GM12878 (cell line): ENCODE measurements at regions not wholly inside any gene's neighbourhood (a gene's known extent, or its start where the extent isn't known, plus 50 kb on each side); places are given as distances from the start of the nearest gene placed in this dataset.

Experiments
- ATAC-seq: fragments of 200-7000 bp; cut with Tn5 transposase; 3 replicates; pipeline ENCODE4 v1.9.1; 2020; ENCODE audit warnings: mild to moderate bottlenecking, moderate library complexity
- BruUV-seq: library from RNA; stranded (reverse); fragments of 400-500 nt; replicated peaks from 2 replicates; lab custom pipeline; 2021; lab: Mats Ljungman, UMichigan
- CTCF ChIA-PET: fragments of 300-600 bp; sonication (Branson Sonifier 250); formaldehyde crosslinking; extraction: SDS; loops from one replicate; lab custom pipeline; 2021; ENCODE audit warnings: inconsistent platforms; lab: Yijun Ruan, JAX
- POLR2A ChIA-PET: fragments of 350-600 bp; formaldehyde crosslinking; extraction: SDS; loops from one replicate; lab custom pipeline; 2021; ENCODE audit warnings: inconsistent platforms; lab: Charles Lee
- RAD21 ChIA-PET: fragments of 300-600 bp; sonication (Branson Sonifier 250); formaldehyde crosslinking; loops from one replicate; lab custom pipeline; 2023; ENCODE audit warnings: antibody characterized with exemption; ENCODE audit not compliant: unreplicated experiment; lab: Charles Lee
- SMC1A ChIA-PET: fragments of 300-600 bp; sonication (Branson Sonifier 250); formaldehyde crosslinking; loops from one replicate; lab custom pipeline; 2023; ENCODE audit not compliant: unreplicated experiment, uncharacterized antibody; lab: Charles Lee
- DNase-seq: peaks from one replicate; pipeline ENCODE4 v3.0.0-alpha.2; 2011; ENCODE audit warnings: low read depth, low spot score
- FAIRE-seq: peaks from 3 replicates; lab custom pipeline; 2011; peaks lifted over from hg19 to GRCh38; lab: Jason Lieb, UNC
- H2AFZ ChIP-seq: 2 replicates; pipeline ENCODE4 v1.6.0; 2011; ENCODE audit warnings: low read depth, low read length, control low read depth; ENCODE audit not compliant: control insufficient read depth
- H3K27ac ChIP-seq: 2 replicates; pipeline ENCODE4 v1.5.1; 2011; ENCODE audit warnings: control low read depth; ENCODE audit not compliant: control insufficient read depth, insufficient read depth
- H3K27me3 ChIP-seq, 2 experiments: replicated peaks in 1 of 2; 2 replicates each; pipeline versions ENCODE4 v1.6.0 to v1.6.1; 2011; ENCODE audit warnings: low read length in 1 of 2; ENCODE audit not compliant: control insufficient read depth in 2 of 2, insufficient read depth in 2 of 2
- H3K36me3 ChIP-seq, 2 experiments: 2 replicates each; pipeline ENCODE4 v1.5.1; 2011; ENCODE audit warnings: low read length in 1 of 2; ENCODE audit not compliant: control insufficient read depth in 2 of 2, insufficient read depth in 2 of 2
- H3K4me1 ChIP-seq: 2 replicates; pipeline ENCODE4 v1.6.1; 2011; ENCODE audit warnings: mild to moderate bottlenecking, low read length, moderate library complexity, mixed read lengths; ENCODE audit not compliant: control insufficient read depth, insufficient read depth
- H3K4me2 ChIP-seq: 2 replicates; pipeline ENCODE4 v1.6.0; 2011; ENCODE audit warnings: control low read depth; ENCODE audit not compliant: control insufficient read depth, insufficient read depth
- H3K4me3 ChIP-seq: fragments of 200-600 bp; sonication (generic); 2 replicates; pipeline ENCODE4 v1.5.1; 2016
- H3K79me2 ChIP-seq: 2 replicates; pipeline ENCODE4 v1.6.0; 2011; ENCODE audit warnings: low read length; ENCODE audit not compliant: control insufficient read depth, insufficient read depth
- H3K9ac ChIP-seq: 2 replicates; pipeline ENCODE4 v1.8.0; 2011; ENCODE audit warnings: low read length, control low read depth, mixed read lengths; ENCODE audit not compliant: control insufficient read depth, insufficient read depth
- H3K9me3 ChIP-seq: replicated peaks from 3 replicates; pipeline ENCODE4 v1.5.1; 2011; ENCODE audit warnings: mild to moderate bottlenecking, low read length; ENCODE audit not compliant: control insufficient read depth, insufficient read depth
- H4K20me1 ChIP-seq: 2 replicates; pipeline ENCODE4 v1.6.0; 2011; ENCODE audit not compliant: control insufficient read depth, insufficient read depth
- BHLHE40 ChIP-seq, 2 experiments: fragments of 450-650 bp in 1 of 2; IDR thresholded peaks; 2 replicates each; pipeline ENCODE4 v1.6.1; 2011 to 2017; ENCODE audit warnings: low read depth in 2 of 2, borderline replicate concordance in 1 of 2, improper control_type of control experiment in 1 of 2, low read length in 1 of 2, mild to moderate bottlenecking in 1 of 2
- CHD2 ChIP-seq: IDR thresholded peaks from 2 replicates; pipeline ENCODE4 v1.6.1; 2011; ENCODE audit warnings: low read depth, low read length, improper control_type of control experiment, borderline replicate concordance
- GATAD2B ChIP-seq: fragments of 450-650 bp; conservative IDR thresholded peaks from 2 replicates; pipeline ENCODE4 v1.6.1; 2017; ENCODE audit warnings: low read depth, mild to moderate bottlenecking, moderate library complexity
- KLF5 ChIP-seq: fragments of 450-650 bp; IDR thresholded peaks from 2 replicates; pipeline ENCODE4 v1.6.1; 2014; ENCODE audit warnings: mild to moderate bottlenecking; ENCODE audit not compliant: partially characterized antibody
- POU2F2 ChIP-seq: IDR thresholded peaks from 3 replicates; pipeline ENCODE4 v1.6.1; 2011; ENCODE audit warnings: low read depth, mild to moderate bottlenecking, low read length, borderline replicate concordance
- RAD21 ChIP-seq: IDR thresholded peaks from 2 replicates; pipeline ENCODE4 v1.6.1; 2011; ENCODE audit warnings: mild to moderate bottlenecking, low read depth, low read length, moderate library complexity; ENCODE audit not compliant: insufficient read depth
- RAD51 ChIP-seq: fragments of 450-650 bp; IDR thresholded peaks from 2 replicates; pipeline ENCODE4 v1.6.1; 2016; ENCODE audit warnings: moderate library complexity, mild to moderate bottlenecking, inconsistent platforms
- RUNX3 ChIP-seq: IDR thresholded peaks from 2 replicates; pipeline ENCODE4 v1.6.1; 2012; ENCODE audit warnings: low read length, inconsistent platforms
- SIX5 ChIP-seq: IDR thresholded peaks from 2 replicates; pipeline ENCODE4 v1.6.1; 2011; ENCODE audit warnings: mild to moderate bottlenecking, low read depth, low read length, moderate library complexity; ENCODE audit not compliant: severe bottlenecking
- SMAD1 ChIP-seq: fragments of 450-650 bp; IDR thresholded peaks from 2 replicates; pipeline ENCODE4 v1.6.1; 2018; ENCODE audit warnings: mild to moderate bottlenecking, low read depth; ENCODE audit not compliant: partially characterized antibody
- SMARCA5 ChIP-seq: fragments of 450-650 bp; IDR thresholded peaks from 2 replicates; pipeline ENCODE4 v1.6.1; 2017; ENCODE audit warnings: mild to moderate bottlenecking
- SREBF2 ChIP-seq: IDR thresholded peaks from 2 replicates; pipeline ENCODE4 v1.6.1; 2012; ENCODE audit warnings: mild to moderate bottlenecking, low read length
- STAT1 ChIP-seq: fragments of 450-650 bp; conservative IDR thresholded peaks from 2 replicates; pipeline ENCODE4 v1.6.1; 2014; ENCODE audit warnings: antibody characterized with exemption, mild to moderate bottlenecking
- ZNF24 ChIP-seq: fragments of 450-650 bp; IDR thresholded peaks from 2 replicates; pipeline ENCODE4 v1.6.1; 2017; ENCODE audit warnings: antibody characterized with exemption, mild to moderate bottlenecking
- ZZZ3 ChIP-seq: IDR thresholded peaks from 2 replicates; pipeline ENCODE4 v1.6.1; 2011; ENCODE audit warnings: low read depth; ENCODE audit not compliant: control insufficient read depth, insufficient read length
- WGBS: methylation state at CpG from one replicate; pipeline ENCODE4 v1.1.6; 2016; ENCODE audit warnings: low lambda C conversion rate; ENCODE audit not compliant: insufficient replicate concordance, insufficient coverage; ENCODE audit errors: missing lambda C conversion rate; 5-methylcytosine and 5-hydroxymethylcytosine counted together
- in situ Hi-C: fragments of 300-500 bp; cut with MboI; formaldehyde crosslinking; loops from 9 replicates; pipeline ENCODE4 v1.14.3; 2018; ENCODE audit warnings: mixed read lengths
- intact Hi-C: fragments of 100-400 bp; cut with micrococcal nuclease; formaldehyde crosslinking; loops from one replicate; pipeline ENCODE4 v1.14.2; 2022; ENCODE audit not compliant: unreplicated experiment
- TF ChIP-seq, protein P1 (sequence below), 3 experiments: IDR thresholded peaks in 2 of 3; conservative IDR thresholded peaks in 1 of 3; 2 replicates each; pipeline ENCODE4 v1.5.1; 2011; ENCODE audit warnings: low read depth in 3 of 3, low read length in 3 of 3, mild to moderate bottlenecking in 3 of 3, control low read depth in 2 of 3, moderate library complexity in 2 of 3, inconsistent platforms in 1 of 3, mixed read lengths in 1 of 3; ENCODE audit not compliant: control insufficient read depth in 2 of 3, insufficient read depth in 1 of 3; ENCODE audit errors: extremely low read depth in 1 of 3
- TF ChIP-seq, protein P2 (sequence below): fragments of 450-650 bp; IDR thresholded peaks from 2 replicates; pipeline ENCODE4 v1.6.1; 2016; ENCODE audit warnings: mild to moderate bottlenecking
- TF ChIP-seq, protein P3 (sequence below): IDR thresholded peaks from 2 replicates; pipeline ENCODE4 v1.6.1; 2012; ENCODE audit warnings: low read length, inconsistent platforms
- TF ChIP-seq, protein P4 (sequence below): IDR thresholded peaks from 2 replicates; pipeline ENCODE4 v1.6.1; 2011; ENCODE audit warnings: low read depth, mild to moderate bottlenecking, low read length, moderate library complexity, borderline replicate concordance; ENCODE audit errors: extremely low read depth

DNA sequence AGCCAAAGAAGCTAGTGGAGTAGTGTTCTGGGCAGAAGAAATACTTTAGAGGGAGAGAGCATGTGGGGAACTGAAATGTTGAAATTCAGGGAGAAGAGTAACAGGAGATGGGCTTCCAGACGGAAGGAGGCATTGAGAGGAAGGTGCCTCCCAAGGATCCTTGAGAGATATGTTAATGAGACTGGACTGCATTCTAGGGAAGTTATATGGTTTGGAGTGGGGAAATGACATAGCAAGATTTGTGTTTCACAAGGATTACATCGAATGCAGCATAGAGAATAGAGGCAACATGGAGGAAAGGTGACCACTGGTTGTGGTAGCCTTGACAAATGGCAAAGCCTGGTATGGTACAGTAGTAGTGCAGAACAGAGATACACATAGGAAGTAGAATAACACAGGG, 160.5 kb upstream of the HMCN1 start:
- Histone ChIP-seq H3K27me3 (no peaks in the 10 kb centered on the region), H3K9me3 (peaks cover 2% of the 10 kb centered on the region; the same call in 1 of the 3 replicates), H3K4me3 (no peak overlapping the region), H2AFZ (no peak overlapping the region), H3K79me2 (no peaks in the 10 kb centered on the region), H3K4me2 (no peak overlapping the region), H3K36me3 (no peaks in the 10 kb centered on the region), H4K20me1 (no peaks in the 10 kb centered on the region), H3K27ac (no peak overlapping the region), H3K4me1 (no peaks in the 10 kb centered on the region), H3K9ac (no peak overlapping the region)
- ChIA-PET CTCF (interaction anchor here (1.0 to 3.8 kb wide), 2 partner anchors 22 to 335 kb away, joined by 3 to 21 read pairs; no protein-coding TSS in a partner anchor), POLR2A (no interaction called here), RAD21 (no interaction called here), SMC1A (interaction anchor here (0.6 to 2.3 kb wide), 3 partner anchors 21 to 397 kb away, joined by 3 to 9 read pairs (median 4); no protein-coding TSS in a partner anchor)
- intact Hi-C loops, result no loop called here
- WGBS, result 57% methylated on average over 2 of the region's 2 CpGs
- no TSS peak for BruUV-seq
- in situ Hi-C loops, result no loop called here
- TF ChIP-seq CHD2 (no peak), RAD51 (no peak), ZNF24 (no peak), SMARCA5 (no peak), STAT1 (no peak), RAD21 (no peak), GATAD2B (no peak), POU2F2 (no peak), KLF5 (no peak), SREBF2 (no peak), SMAD1 (no peak), RUNX3 (no peak), BHLHE40 (IDR thresholded peaks at IDR 0.05; ENCODE audit: borderline replicate concordance in 1 of 2, low read depth in 2 of 2, low read length in 1 of 2) (no peak), ZZZ3 (no peak), SIX5 (no peak)
- TF ChIP-seq, protein P1, sequence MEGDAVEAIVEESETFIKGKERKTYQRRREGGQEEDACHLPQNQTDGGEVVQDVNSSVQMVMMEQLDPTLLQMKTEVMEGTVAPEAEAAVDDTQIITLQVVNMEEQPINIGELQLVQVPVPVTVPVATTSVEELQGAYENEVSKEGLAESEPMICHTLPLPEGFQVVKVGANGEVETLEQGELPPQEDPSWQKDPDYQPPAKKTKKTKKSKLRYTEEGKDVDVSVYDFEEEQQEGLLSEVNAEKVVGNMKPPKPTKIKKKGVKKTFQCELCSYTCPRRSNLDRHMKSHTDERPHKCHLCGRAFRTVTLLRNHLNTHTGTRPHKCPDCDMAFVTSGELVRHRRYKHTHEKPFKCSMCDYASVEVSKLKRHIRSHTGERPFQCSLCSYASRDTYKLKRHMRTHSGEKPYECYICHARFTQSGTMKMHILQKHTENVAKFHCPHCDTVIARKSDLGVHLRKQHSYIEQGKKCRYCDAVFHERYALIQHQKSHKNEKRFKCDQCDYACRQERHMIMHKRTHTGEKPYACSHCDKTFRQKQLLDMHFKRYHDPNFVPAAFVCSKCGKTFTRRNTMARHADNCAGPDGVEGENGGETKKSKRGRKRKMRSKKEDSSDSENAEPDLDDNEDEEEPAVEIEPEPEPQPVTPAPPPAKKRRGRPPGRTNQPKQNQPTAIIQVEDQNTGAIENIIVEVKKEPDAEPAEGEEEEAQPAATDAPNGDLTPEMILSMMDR (IDR thresholded peaks at IDR 0.05 in 2 of 3, conservative IDR thresholded peaks at IDR 0.05 in 1 of 3; ENCODE audit: control insufficient read depth in 2 of 3, extremely low read depth in 1 of 3, insufficient read depth in 1 of 3, low read depth in 3 of 3, low read length in 3 of 3), result no peak
- TF ChIP-seq, protein P2, sequence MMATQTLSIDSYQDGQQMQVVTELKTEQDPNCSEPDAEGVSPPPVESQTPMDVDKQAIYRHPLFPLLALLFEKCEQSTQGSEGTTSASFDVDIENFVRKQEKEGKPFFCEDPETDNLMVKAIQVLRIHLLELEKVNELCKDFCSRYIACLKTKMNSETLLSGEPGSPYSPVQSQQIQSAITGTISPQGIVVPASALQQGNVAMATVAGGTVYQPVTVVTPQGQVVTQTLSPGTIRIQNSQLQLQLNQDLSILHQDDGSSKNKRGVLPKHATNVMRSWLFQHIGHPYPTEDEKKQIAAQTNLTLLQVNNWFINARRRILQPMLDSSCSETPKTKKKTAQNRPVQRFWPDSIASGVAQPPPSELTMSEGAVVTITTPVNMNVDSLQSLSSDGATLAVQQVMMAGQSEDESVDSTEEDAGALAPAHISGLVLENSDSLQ, result no peak
- TF ChIP-seq, protein P3, sequence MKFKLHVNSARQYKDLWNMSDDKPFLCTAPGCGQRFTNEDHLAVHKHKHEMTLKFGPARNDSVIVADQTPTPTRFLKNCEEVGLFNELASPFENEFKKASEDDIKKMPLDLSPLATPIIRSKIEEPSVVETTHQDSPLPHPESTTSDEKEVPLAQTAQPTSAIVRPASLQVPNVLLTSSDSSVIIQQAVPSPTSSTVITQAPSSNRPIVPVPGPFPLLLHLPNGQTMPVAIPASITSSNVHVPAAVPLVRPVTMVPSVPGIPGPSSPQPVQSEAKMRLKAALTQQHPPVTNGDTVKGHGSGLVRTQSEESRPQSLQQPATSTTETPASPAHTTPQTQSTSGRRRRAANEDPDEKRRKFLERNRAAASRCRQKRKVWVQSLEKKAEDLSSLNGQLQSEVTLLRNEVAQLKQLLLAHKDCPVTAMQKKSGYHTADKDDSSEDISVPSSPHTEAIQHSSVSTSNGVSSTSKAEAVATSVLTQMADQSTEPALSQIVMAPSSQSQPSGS, result no peak
- TF ChIP-seq, protein P4, sequence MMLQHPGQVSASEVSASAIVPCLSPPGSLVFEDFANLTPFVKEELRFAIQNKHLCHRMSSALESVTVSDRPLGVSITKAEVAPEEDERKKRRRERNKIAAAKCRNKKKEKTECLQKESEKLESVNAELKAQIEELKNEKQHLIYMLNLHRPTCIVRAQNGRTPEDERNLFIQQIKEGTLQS, result no peak
- ATAC-seq, result no peak
- no peak for FAIRE-seq
- no peak for DNase-seq
